HG03565 (cell line): ENCODE measurements at regions not wholly inside any gene's neighbourhood (a gene's known extent, or its start where the extent isn't known, plus 50 kb on each side); places are given as distances from the start of the nearest gene placed in this dataset.
"Not testable (repeated sequence)": the region's sequence is repeated elsewhere in the genome, so short reads cannot be mapped to it uniquely, and the experiment has no call there.

Source experiments
- ATAC-seq: cut with Tn5 transposase; IDR thresholded peaks from one replicate; pipeline ENCODE4 v1.9.1; 2021; ENCODE audit warnings: mild to moderate bottlenecking, moderate library complexity; ENCODE audit not compliant: unreplicated experiment

DNA sequence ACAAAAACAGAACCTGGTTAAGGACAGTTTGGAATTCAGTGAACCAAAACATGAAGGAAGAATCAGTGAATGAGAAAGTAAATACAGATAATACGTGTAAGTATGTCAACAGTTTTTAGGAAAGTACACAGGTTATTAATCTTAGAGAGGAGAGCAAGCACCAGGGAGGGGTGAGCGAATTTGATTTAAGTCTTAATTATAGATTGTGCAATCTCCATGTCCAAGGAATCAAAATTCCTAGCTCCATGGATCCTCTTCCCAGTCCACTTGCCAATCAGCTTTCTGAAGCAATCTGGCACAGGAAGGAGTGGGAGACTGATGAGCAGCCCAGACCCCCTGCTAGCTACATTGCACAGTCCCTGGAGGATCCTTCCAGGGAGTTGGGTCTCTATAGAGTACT, 346.4 kb downstream of the SETD4 start:
- ATAC-seq: no peak

GRCh38 chr21:35711661-35712060, 348.7 kb downstream of the SETD4 start:
- ATAC-seq: no peak

- no peak for ATAC-seq
Observed at GRCh38 chr21:35711213-35711612, 349.1 kb downstream of the SETD4 start.

GRCh38 chr21:35709990-35710389, 350.3 kb downstream of the SETD4 start:
- ATAC-seq: not testable (repeated sequence)

DNA sequence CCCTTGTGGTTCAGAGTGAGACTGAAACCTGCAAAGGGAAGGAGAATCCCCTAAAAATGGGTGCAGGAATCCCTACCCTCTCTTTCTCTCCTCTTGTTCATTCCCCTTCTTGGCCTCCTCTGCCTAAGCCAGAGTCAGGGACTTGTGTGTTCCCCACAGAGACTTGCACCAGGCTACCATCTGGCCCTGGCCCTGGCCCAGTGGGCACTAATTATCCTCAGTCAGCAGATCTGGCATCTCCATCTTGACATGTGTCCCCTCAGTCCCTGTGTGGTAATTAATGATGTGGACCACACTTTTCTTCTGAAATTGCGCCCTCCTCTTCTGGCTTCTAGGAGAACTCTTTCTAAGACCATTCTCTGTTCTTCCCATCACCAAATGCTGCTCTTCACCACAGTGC, 354.4 kb downstream of the SETD4 start:
- no peak for ATAC-seq

- ATAC-seq: no peak
Observed at GRCh38 chr21:35705237-35705887, 355.0 kb downstream of the SETD4 start.

DNA sequence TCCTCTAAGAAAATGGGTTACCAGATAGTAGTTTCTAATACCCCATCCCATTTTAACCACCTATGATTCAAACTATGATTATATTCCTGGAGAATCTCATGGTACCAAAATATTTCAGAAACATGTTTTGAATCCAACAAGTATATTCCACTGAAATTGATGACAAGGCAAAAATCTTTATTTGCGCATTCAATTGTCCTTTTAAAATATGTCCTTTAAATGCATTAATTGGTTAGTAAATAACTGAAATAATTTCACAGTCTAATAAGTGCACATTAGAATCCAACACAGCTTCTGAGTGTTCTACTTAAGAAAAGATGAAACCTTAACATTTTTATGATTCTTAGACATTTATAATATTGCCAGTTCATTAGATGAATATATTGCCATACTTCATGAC, 356.6 kb downstream of the SETD4 start:
- no peak for ATAC-seq

- ATAC-seq: no peak
Observed at GRCh38 chr21:35699361-35699760, 361.0 kb downstream of the SETD4 start.

DNA sequence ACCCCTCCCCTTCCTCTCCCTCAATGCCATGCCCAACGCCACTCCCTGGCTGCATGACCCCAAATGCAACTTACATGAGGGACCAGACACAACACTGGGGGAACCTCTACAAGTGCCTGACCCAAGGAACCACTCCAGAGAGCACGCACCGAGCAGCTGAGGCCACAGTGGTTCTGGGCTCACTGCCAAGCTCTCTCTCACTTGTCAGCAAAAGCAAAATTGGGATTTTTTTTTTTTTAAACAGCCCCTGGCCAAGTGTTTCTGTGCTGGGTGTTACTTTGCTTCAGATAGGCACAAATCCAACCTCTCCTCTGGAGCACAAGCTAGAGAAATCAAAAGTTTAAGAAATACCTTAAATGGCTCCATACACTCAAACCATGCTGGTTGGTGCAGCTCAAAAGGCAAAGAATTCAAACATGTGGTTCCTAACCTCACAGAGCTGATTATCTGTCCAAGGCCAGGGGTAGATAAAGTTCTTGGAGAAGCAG, 363.0 kb downstream of the SETD4 start:
- no peak for ATAC-seq

DNA sequence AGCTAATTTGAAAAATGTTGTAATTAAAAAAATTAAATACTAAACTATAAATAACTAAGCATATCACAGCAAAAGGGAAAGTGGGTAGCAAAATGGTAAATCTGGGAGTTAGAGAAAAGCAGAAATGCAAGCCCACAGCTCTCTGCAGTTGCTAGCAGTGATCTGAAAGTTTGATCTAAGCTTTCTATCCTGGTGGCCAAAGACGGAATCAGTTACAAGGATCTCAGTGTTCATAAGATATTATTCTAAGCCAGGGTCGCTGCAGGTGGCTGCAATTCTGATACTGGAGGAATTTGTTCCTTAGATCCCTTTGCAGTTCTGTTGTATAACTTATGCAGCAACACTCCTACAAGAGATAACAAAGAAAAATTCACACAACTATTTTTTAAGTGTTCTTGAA, 363.7 kb downstream of the SETD4 start:
- ATAC-seq: no peak

DNA sequence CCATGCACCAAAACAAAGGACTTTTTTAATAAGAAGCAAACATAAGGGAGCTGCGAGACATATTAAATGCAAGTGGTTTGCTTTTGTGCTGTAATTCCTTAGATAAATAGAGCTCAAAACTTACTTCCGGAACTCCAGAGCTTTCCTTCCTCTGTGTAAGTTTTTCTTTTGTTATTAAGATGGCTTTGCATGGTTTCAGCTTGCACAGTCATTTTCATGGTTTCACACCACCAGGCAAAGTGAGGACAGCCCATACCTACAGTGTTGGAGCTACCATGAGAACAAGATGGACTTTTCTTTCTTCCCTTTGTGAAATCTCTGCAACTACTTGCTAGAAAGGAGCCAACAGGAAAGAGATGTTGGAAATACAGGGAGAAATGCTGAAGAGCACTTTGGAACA, 368.0 kb downstream of the SETD4 start:
- ATAC-seq: no peak

DNA sequence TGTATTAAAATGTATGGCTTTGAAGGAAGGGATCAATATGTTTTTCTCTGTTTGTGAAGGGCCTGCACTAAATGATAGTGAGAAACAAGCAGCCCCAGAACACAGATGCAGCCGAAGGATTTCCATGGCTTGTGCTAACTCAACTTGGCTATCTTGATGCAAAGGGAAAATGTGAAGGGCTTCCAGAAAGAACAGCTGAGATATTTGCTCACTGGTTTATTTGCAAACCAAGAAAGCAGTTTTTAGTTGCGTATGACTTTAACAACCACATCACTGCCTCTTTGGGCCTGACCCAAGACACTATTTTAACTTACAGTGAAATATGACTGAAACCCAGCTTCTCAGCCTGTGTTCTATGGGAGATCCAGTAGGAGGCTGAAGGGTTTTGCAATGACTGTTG, 369.9 kb downstream of the SETD4 start:
- ATAC-seq: no peak

- no peak for ATAC-seq
Observed at GRCh38 chr21:35686156-35686555, 374.2 kb downstream of the SETD4 start.

DNA sequence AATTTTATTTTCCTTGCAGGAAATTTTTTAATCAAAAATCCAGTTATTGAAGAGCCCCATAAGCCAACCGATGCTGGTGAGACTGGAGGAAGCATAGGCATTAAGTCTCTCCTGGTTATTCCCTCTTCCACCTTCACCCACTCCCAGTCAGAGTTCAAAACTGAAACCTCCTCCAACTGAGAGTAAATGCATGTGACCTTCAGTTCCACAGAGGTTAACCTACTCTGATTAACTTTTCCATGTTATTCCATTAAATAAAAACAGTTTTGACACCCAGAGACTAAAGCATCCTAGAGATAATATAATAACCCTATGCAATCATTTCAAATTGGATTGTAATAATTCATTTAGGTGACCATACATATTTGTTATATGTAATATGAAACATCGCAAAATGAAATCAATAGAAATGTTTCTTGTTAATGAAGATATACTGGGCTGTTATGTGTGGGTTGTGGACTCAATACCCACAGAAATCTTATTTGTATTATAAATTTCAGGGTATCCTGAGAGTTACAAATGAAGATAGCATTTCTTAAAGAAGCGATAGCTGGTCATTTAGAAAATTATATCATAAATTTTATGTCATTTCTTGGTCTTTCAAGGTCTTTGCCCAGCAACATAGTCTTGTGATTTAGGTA, 376.5 kb downstream of the SETD4 start:
- ATAC-seq: no peak

GRCh38 chr21:35682904-35683549, 377.3 kb downstream of the SETD4 start:
- ATAC-seq: no peak

GRCh38 chr21:35681946-35682345, 378.4 kb downstream of the SETD4 start:
- no peak for ATAC-seq

- ATAC-seq: no peak
Observed at GRCh38 chr21:35679076-35679475, 381.2 kb downstream of the SETD4 start.

DNA sequence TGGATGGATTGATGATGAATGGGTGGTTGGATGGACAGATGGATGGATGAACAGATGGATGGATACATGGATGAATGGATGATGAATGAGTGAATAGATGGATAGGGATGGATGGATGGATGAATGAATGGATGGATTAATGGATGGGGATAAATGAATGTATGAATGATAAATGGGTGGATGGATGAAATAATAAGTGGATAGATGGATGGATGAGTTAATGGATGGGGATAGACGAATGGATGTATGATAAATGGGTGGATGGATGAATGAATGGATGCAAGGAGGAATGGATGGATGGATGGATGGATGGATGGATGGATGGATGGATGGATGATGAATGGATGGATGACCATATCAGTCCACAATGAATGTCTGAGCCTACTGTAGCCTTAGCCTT, 381.9 kb downstream of the SETD4 start:
- ATAC-seq: no peak

GRCh38 chr21:35677298-35677841, 383.0 kb downstream of the SETD4 start:
- ATAC-seq: no peak

GRCh38 chr21:35674895-35675470, 385.3 kb downstream of the SETD4 start:
- ATAC-seq: no peak

DNA sequence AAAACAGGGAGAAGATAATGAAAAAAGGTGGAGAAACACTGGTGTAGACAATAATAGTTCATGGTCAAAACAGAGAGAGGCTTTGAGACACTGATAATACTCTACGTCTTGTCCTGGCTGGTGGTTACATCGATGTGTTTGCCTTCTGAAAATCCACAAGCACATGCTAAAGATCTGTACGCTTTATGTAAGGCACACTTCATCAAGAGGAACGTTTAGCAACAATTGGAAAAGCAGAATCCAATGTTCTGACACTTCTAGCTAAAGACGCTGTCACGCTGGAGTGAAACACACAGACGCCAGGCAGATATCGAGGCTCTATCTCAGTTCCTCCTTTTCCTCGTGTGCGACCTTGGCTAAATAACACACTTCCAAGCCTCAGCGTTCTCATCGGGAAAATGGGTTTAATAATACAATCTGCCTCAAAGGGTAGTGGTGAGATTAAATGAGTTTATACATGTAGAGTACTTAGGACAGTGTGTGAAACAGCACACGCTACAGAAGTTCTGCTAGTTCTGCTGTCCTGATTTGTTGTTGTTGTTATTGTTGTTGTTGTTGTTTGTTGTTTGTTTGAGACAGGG, 386.1 kb downstream of the SETD4 start:
- no peak for ATAC-seq
